ENCODE measurements at regions not wholly inside any gene's neighbourhood (a gene's known extent, or its start where the extent isn't known, plus 50 kb on each side); places are given as distances from the start of the nearest gene placed in this dataset.

DNA sequence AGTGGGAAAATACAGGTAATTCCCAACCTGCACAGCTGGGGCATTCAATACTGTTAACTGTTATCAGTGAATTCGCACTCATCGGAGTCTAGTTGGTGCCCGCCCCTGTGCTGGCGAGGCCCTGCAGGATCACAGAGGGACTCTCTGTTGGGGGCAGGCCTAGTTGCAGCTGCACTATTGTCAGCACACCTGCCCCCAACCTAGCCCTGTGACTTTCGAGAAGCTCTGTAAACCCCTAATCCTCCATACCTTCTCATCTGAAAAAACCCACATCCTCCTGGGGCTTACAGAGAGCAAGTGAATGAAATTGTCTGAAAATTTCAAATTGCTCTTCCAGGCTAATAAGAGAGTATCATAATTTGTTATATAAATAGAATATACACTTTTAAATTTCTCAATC, 132.2 kb upstream of the NUDT4 start:
- Histone ChIP-seq H3K4me2 (no peak overlapping the region), H3K27ac (ENCODE audit: low read depth in 2 of 2, low read length in 1 of 2) (no peak overlapping the region), H3F3A (replicated peaks; ENCODE audit: insufficient read depth) (peaks cover 4% of the 10 kb centered on the region), H3K4me1 (ENCODE audit: control insufficient read depth in 1 of 2, insufficient read depth in 2 of 2, low read depth in 1 of 2, low read length in 1 of 2) (peaks cover 0 to 26% of the 10 kb centered on the region in 2 experiments; a peak in 3 of 4 replicates), H3K27me3 (ENCODE audit: insufficient read depth) (no peaks in the 10 kb centered on the region), H4K20me1 (ENCODE audit: insufficient read depth) (no peaks in the 10 kb centered on the region), H2AFZ (ENCODE audit: low read depth) (no peak overlapping the region), H3K9ac (no peak overlapping the region), H3K79me2 (ENCODE audit: insufficient read depth) (no peaks in the 10 kb centered on the region), H3K9me3 (no peaks in the 10 kb centered on the region), H3K4me3 (ENCODE audit: low read depth in 2 of 2, low read length in 1 of 2) (no peak overlapping the region), H3K36me3 (replicated peaks in 1 of 2; ENCODE audit: control insufficient read depth in 1 of 2, insufficient read depth in 2 of 2, low read length in 1 of 2) (no peaks in the 10 kb centered on the region), H3K9me2 (no peaks in the 10 kb centered on the region)
- 93% methylated on average over 3 of the region's 5 CpGs for WGBS (ENCODE audit: low lambda C conversion rate)
- no peak for DNase-seq
- TF ChIP-seq TCF12 (IDR thresholded peaks at IDR 0.05) (no peak), TAF1 (IDR thresholded peaks at IDR 0.05; ENCODE audit: borderline replicate concordance, low read depth, low read length) (no peak), SMC3 (IDR thresholded peaks at IDR 0.05; ENCODE audit: low read depth, low read length) (no peak), RAD21 (IDR thresholded peaks at IDR 0.05; ENCODE audit: low read length) (no peak), TEAD4 (IDR thresholded peaks at IDR 0.05; ENCODE audit: borderline replicate concordance, insufficient read depth) (no peak), FOSL2 (IDR thresholded peaks at IDR 0.05; ENCODE audit: borderline replicate concordance, low read depth) (no peak), MXI1 (IDR thresholded peaks at IDR 0.05; ENCODE audit: low read depth, low read length) (no peak), MEF2A (IDR thresholded peaks at IDR 0.05; ENCODE audit: borderline replicate concordance, low read depth) (no peak), EZH2phosphoT487 (IDR thresholded peaks at IDR 0.05; ENCODE audit: borderline replicate concordance, low read depth) (no peak), YY1 (IDR thresholded peaks at IDR 0.05; ENCODE audit: low read depth) (no peak), RCOR1 (IDR thresholded peaks at IDR 0.05; ENCODE audit: low read length) (no peak)
- TF ChIP-seq, protein P1, sequence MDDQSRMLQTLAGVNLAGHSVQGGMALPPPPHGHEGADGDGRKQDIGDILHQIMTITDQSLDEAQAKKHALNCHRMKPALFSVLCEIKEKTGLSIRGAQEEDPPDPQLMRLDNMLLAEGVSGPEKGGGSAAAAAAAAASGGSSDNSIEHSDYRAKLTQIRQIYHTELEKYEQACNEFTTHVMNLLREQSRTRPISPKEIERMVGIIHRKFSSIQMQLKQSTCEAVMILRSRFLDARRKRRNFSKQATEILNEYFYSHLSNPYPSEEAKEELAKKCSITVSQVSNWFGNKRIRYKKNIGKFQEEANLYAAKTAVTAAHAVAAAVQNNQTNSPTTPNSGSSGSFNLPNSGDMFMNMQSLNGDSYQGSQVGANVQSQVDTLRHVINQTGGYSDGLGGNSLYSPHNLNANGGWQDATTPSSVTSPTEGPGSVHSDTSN (IDR thresholded peaks at IDR 0.05) = no peak
- TF ChIP-seq, protein P2, sequence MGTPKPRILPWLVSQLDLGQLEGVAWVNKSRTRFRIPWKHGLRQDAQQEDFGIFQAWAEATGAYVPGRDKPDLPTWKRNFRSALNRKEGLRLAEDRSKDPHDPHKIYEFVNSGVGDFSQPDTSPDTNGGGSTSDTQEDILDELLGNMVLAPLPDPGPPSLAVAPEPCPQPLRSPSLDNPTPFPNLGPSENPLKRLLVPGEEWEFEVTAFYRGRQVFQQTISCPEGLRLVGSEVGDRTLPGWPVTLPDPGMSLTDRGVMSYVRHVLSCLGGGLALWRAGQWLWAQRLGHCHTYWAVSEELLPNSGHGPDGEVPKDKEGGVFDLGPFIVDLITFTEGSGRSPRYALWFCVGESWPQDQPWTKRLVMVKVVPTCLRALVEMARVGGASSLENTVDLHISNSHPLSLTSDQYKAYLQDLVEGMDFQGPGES (IDR thresholded peaks at IDR 0.05; ENCODE audit: low read depth, low read length) = no peak
- POLR2A ChIA-PET = no interaction called here
- CTCF ChIA-PET = interaction anchor here (1.7 kb wide), 1 partner anchor 151 kb away, joined by 7 read pairs; no protein-coding TSS in a partner anchor

DNA sequence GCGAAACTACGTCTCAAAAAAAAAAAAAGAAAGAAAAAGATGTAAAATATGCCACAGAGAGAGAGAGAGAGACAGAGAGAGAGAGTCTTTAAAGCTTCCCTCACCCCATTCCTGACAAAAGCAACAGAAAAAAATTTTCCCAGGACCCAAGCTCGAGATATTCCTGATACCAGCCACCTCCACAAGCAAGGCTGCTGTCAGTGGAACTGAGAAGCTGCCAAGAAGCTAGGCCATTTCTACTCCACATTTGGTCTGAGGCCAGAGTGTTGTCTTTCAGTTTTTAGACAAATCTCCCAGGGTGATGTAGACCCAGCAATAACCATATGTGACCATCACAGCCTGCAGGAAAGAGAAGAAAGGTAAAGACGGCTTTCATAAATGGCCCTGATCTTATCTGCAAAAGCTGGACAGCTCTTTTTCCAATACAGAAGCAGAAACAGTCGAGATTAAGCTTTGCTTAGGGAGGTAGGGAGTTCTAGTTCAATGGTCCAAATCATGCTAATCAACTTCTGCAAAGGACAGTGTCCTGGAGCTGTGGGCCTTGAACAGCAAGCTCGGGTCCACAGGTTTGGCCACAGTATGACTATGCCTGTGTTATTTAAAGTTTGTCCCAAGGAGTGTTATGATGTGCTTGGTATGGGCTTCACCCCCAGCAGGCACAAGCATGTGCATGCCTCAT, 130.3 kb upstream of the NUDT4 start:
- H3K4me3 ChIP-seq (ENCODE audit: low read depth in 2 of 2, low read length in 1 of 2) = no peak overlapping the region
- no peak overlapping the region for H3K4me2 ChIP-seq
- CTCF ChIA-PET = interaction anchor here (0.6 to 1.1 kb wide), 2 partner anchors 10 to 132 kb away, joined by 3 read pairs; no protein-coding TSS in a partner anchor
- H3K9me3 ChIP-seq = no peaks in the 10 kb centered on the region
- peaks cover 0 to 23% of the 10 kb centered on the region in 2 experiments; a peak in 3 of 4 replicates for H3K4me1 ChIP-seq (ENCODE audit: control insufficient read depth in 1 of 2, insufficient read depth in 2 of 2, low read depth in 1 of 2, low read length in 1 of 2)
- no peak overlapping the region for H3K9ac ChIP-seq
- H3K79me2 ChIP-seq (ENCODE audit: insufficient read depth) = no peaks in the 10 kb centered on the region
- no peak for DNase-seq
- POLR2A ChIA-PET = no interaction called here
- H2AFZ ChIP-seq (ENCODE audit: low read depth) = no peak overlapping the region
- peak overlapping the region; percentile 61 to 64; a peak in 3 of 4 replicates for H3K27ac ChIP-seq (ENCODE audit: low read depth in 2 of 2, low read length in 1 of 2)
- H4K20me1 ChIP-seq (ENCODE audit: insufficient read depth) = no peaks in the 10 kb centered on the region
- 36% methylated on average over 6 of the region's 6 CpGs for WGBS (ENCODE audit: low lambda C conversion rate)
- H3K27me3 ChIP-seq (ENCODE audit: insufficient read depth) = no peaks in the 10 kb centered on the region
- no peaks in the 10 kb centered on the region for H3K9me2 ChIP-seq
- peaks cover 4% of the 10 kb centered on the region for H3F3A ChIP-seq (replicated peaks; ENCODE audit: insufficient read depth)
- no peaks in the 10 kb centered on the region for H3K36me3 ChIP-seq (replicated peaks in 1 of 2; ENCODE audit: control insufficient read depth in 1 of 2, insufficient read depth in 2 of 2, low read length in 1 of 2)
- TF ChIP-seq, protein P1 (IDR thresholded peaks at IDR 0.05) = 0 out of 2 replicates have a peak, but pooled peaks have one; percentile 18
- TF ChIP-seq POLR2AphosphoS5 (IDR thresholded peaks at IDR 0.05; ENCODE audit: low read depth, low read length) = no peak
- no peak for TF ChIP-seq JUND (IDR thresholded peaks at IDR 0.05)
- peak; percentile 61 for TF ChIP-seq GATA2 (CRISPR knock-in tag; IDR thresholded peaks at IDR 0.05)
- TF ChIP-seq RXRA (IDR thresholded peaks at IDR 0.05; ENCODE audit: borderline replicate concordance, low read depth) = no peak
- TF ChIP-seq, protein P3, sequence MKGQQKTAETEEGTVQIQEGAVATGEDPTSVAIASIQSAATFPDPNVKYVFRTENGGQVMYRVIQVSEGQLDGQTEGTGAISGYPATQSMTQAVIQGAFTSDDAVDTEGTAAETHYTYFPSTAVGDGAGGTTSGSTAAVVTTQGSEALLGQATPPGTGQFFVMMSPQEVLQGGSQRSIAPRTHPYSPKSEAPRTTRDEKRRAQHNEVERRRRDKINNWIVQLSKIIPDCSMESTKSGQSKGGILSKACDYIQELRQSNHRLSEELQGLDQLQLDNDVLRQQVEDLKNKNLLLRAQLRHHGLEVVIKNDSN (IDR thresholded peaks at IDR 0.05; ENCODE audit: borderline replicate concordance, low read depth) = no peak
- no peak for TF ChIP-seq MEF2A (IDR thresholded peaks at IDR 0.05; ENCODE audit: borderline replicate concordance, low read depth)
- 0 out of 4 replicates have a peak, but pooled peaks of 1 of the 2 experiments have one; percentile 18 for TF ChIP-seq EP300 (IDR thresholded peaks at IDR 0.05; ENCODE audit: borderline replicate concordance in 1 of 2, low read depth in 1 of 2, low read length in 1 of 2)
- no peak for TF ChIP-seq EZH2phosphoT487 (IDR thresholded peaks at IDR 0.05; ENCODE audit: borderline replicate concordance, low read depth)

Data from SK-N-SH (cell line).